ENCODE measurements at regions not wholly inside any gene's neighbourhood (a gene's known extent, or its start where the extent isn't known, plus 50 kb on each side); places are given as distances from the start of the nearest gene placed in this dataset.

DNA sequence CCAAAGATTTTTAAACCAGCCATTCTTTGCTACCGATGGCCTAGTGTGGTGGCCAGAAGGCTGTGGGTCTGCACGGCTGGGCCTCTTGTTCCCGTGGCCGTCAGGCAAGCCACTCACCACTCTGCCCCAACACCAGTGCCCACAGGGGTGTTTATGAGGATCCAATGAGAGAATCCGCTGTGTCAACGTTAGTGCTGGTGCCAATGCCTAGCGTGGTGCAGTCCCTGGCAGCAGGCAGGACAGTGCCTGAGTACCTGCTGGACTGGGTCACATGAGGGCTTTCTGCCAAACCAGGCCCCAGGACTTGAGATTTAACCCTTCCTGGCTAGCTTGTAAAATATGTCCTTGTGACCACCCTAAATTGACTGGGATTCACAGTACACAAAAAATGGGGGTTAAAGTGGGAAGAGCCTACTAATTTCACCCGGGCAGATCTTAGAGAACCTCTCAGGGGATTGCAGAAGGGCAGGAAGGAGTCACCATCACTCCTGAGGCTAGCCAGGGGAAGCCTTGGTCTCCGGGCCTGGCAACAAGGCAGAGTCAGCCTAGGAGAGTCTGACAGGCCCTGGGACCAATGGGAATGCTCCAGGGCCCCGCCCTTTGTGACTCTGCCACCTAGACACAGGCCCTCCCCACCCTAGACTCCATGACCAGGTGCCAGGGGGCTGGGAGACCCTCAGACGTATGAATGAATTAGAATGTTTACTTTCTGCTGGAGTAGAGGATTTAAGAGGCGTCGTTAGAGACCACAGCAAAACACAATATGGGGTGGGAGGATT lies 63.2 kb upstream of the FSTL4 start:
- Mint-ChIP-seq H3K4me1 (peaks cover 26% of the 10 kb centered on the region), H3K36me3 (ENCODE audit: low read depth) (no peaks in the 10 kb centered on the region), H3K27me3 (ENCODE audit: low read depth, poor library complexity) (peaks cover 5% of the 10 kb centered on the region), H3K27ac (no peak overlapping the region), H3K4me3 (no peak overlapping the region), H3K9me3 (peaks cover 8% of the 10 kb centered on the region)
- DNase-seq = no peak
- TF ChIP-seq, protein P1, sequence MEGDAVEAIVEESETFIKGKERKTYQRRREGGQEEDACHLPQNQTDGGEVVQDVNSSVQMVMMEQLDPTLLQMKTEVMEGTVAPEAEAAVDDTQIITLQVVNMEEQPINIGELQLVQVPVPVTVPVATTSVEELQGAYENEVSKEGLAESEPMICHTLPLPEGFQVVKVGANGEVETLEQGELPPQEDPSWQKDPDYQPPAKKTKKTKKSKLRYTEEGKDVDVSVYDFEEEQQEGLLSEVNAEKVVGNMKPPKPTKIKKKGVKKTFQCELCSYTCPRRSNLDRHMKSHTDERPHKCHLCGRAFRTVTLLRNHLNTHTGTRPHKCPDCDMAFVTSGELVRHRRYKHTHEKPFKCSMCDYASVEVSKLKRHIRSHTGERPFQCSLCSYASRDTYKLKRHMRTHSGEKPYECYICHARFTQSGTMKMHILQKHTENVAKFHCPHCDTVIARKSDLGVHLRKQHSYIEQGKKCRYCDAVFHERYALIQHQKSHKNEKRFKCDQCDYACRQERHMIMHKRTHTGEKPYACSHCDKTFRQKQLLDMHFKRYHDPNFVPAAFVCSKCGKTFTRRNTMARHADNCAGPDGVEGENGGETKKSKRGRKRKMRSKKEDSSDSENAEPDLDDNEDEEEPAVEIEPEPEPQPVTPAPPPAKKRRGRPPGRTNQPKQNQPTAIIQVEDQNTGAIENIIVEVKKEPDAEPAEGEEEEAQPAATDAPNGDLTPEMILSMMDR (IDR thresholded peaks at IDR 0.05) = no peak

DNA sequence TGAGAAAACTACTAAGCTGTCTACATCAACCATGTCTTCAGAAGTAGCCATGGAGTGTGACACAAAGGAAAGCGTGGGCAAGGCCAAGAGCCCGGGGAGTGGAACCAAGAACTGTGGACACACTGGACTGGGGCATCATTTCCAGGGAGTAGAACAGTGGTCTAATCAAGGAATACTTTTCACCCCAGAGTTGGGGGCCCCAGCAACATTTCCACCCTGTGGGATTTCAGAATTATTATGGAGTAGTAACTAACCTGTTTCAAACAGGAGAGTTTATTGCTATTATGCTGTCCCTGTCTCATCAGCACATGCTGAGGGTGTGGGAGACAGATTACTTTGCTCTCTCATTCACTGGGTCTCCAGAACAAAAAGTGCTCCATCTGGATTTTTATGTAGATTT lies 58.0 kb upstream of the FSTL4 start:
- Mint-ChIP-seq H3K27ac (no peak overlapping the region), H3K9me3 (peaks cover 9% of the 10 kb centered on the region), H3K36me3 (ENCODE audit: low read depth) (no peaks in the 10 kb centered on the region), H3K4me3 (no peak overlapping the region), H3K4me1 (peaks cover 21% of the 10 kb centered on the region), H3K27me3 (ENCODE audit: low read depth, poor library complexity) (peaks cover 23% of the 10 kb centered on the region)
- no peak for DNase-seq
- TF ChIP-seq, protein P1 (IDR thresholded peaks at IDR 0.05) = no peak

DNA sequence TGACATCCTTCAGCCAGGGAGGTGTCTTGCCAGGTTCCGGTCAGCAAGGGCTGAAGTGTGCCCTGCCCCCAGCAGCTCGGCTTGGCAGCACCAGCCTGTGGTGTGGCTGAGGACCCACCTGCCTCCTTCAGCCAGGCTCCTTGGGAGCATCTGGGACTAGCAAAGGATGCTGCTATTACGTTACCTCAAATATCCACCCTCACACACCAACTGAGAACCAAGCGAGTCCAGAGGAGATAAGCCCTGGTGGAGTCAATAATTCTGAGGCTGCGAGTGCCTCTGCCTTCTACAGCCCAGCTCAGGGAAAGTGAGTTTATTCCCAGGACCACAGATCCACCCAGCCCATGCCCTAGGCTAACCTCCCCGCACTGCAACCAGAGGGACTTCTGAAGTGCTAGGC lies 57.1 kb upstream of the FSTL4 start:
- no peak overlapping the region for H3K4me3 Mint-ChIP-seq
- H3K4me1 Mint-ChIP-seq = peaks cover 22% of the 10 kb centered on the region
- no peaks in the 10 kb centered on the region for H3K36me3 Mint-ChIP-seq (ENCODE audit: low read depth)
- TF ChIP-seq, protein P1 (IDR thresholded peaks at IDR 0.05) = no peak
- peaks cover 9% of the 10 kb centered on the region for H3K9me3 Mint-ChIP-seq
- no peak overlapping the region for H3K27ac Mint-ChIP-seq
- H3K27me3 Mint-ChIP-seq (ENCODE audit: low read depth, poor library complexity) = peaks cover 23% of the 10 kb centered on the region
- DNase-seq = no peak

DNA sequence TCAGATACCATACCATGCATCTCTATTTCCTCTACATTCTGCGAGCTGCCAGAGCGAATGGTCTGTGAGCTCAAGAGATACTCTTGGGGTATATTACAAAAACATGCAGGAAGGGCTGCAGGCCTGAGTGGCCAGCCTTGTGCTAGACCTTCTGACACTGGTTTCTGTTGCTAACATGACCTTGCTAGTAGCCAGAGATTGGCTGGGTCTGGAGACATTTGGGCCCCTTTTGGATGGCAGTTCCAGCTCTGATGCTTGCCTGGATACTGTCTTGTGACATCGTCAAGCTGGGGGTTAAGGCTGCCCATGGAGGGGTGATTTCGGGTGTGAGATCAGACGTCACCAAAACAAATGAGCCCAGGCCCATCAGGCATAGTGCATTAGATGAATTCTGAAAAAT lies 56.1 kb upstream of the FSTL4 start:
- Mint-ChIP-seq H3K36me3 (ENCODE audit: low read depth) (no peaks in the 10 kb centered on the region), H3K4me3 (no peak overlapping the region), H3K27ac (no peak overlapping the region), H3K27me3 (ENCODE audit: low read depth, poor library complexity) (peaks cover 25% of the 10 kb centered on the region), H3K4me1 (peaks cover 15% of the 10 kb centered on the region), H3K9me3 (peaks cover 9% of the 10 kb centered on the region)
- TF ChIP-seq, protein P1 (IDR thresholded peaks at IDR 0.05) = no peak
- no peak for DNase-seq

DNA sequence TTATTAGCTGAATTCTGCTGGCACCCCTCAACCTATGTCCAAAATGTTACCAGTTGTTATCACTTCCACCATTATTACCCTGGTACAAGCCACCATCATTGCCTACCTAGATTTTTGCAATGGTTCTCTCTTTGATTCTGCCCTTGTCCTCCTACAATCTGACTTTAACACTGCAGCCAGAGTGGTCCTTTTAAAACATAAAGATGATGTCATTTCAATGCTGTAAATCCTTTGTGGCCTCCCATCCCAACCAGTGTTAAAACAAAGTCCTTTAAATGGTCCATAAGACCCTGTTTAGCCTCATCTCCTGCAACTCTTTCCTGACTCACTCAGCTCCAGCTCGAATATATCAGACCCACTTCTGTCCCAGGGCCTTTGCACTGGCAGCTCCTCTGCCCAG lies 54.9 kb upstream of the FSTL4 start:
- DNase-seq = no peak
- Mint-ChIP-seq H3K4me3 (no peak overlapping the region), H3K27me3 (ENCODE audit: low read depth, poor library complexity) (peaks cover 35% of the 10 kb centered on the region), H3K36me3 (ENCODE audit: low read depth) (no peaks in the 10 kb centered on the region), H3K9me3 (peaks cover 9% of the 10 kb centered on the region), H3K4me1 (peaks cover 6% of the 10 kb centered on the region), H3K27ac (no peak overlapping the region)
- TF ChIP-seq, protein P1 (IDR thresholded peaks at IDR 0.05) = no peak

DNA sequence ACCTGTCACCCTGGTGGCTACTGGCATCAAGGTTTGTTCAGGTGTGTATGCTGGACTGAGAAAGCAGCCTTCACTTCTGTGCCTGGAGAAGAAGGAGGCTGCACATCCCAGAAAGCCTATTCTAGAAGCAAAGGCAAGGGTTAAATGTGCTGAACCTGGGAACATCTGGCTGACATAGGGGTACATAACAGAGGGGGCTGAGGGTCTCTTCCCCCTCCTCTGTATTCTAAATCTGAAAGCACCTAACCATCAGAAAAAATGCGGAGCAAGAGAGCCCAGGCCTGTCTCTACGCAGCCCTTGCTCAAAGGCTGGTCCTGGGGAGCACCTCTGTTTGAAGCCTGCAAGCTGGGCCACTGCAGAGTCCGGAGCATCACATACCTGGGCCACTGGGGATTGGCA lies 53.2 kb upstream of the FSTL4 start:
- H3K4me3 Mint-ChIP-seq = no peak overlapping the region
- no peak for DNase-seq
- peaks cover under 1% of the 10 kb centered on the region for H3K9me3 Mint-ChIP-seq
- TF ChIP-seq, protein P1 (IDR thresholded peaks at IDR 0.05) = no peak
- H3K36me3 Mint-ChIP-seq (ENCODE audit: low read depth) = no peaks in the 10 kb centered on the region
- no peak overlapping the region for H3K27ac Mint-ChIP-seq
- peaks cover 4% of the 10 kb centered on the region for H3K4me1 Mint-ChIP-seq
- peaks cover 35% of the 10 kb centered on the region for H3K27me3 Mint-ChIP-seq (ENCODE audit: low read depth, poor library complexity)

Measured in nephron progenitor cell (in vitro differentiated cells).